ENCODE measurements at regions not wholly inside any gene's neighbourhood (a gene's known extent, or its start where the extent isn't known, plus 50 kb on each side); places are given as distances from the start of the nearest gene placed in this dataset.
A peak's percentile ranks its signal among the peaks of the same experiment; 100 is the strongest.

DNA sequence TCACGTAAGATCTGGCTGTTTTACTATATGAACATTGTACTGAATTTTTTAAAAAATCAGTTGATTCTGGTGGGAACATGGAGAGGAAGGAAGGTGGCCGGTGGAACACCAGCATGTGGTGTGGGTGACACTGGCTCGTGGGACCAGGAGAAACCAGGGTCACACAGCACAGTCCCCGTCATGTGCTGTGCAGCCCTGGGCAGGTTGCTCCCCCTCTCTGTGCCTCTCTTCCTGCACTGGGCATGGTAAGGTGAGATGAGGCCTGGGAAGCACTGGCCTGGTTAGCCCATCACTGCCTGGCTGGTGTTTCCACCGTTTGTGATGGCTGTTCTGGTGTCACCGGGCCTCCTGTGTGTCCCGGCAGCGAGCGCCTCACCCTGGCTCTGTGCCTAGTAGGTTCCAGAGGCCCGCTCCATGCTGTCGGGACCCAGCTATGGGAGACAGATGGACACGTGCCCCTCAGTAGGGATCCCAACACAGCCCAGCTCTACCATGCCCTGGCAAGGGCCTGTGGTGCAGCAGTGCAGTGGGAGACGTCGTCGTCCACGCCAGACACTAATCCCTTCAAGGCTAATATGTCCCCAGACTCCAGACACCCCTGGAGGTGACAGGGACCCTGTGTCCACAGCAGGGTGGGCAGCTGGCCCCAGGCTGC is 88.2 kb upstream of the LINC01488 start:
- Mint-ChIP-seq H3K27ac (no peak overlapping the region), H3K4me3 (no peak overlapping the region), H3K27me3 (no peaks in the 10 kb centered on the region), H3K36me3 (peaks cover under 1% of the 10 kb centered on the region), H3K4me1 (no peaks in the 10 kb centered on the region), H3K9me3 (peaks cover 7% of the 10 kb centered on the region)

DNA sequence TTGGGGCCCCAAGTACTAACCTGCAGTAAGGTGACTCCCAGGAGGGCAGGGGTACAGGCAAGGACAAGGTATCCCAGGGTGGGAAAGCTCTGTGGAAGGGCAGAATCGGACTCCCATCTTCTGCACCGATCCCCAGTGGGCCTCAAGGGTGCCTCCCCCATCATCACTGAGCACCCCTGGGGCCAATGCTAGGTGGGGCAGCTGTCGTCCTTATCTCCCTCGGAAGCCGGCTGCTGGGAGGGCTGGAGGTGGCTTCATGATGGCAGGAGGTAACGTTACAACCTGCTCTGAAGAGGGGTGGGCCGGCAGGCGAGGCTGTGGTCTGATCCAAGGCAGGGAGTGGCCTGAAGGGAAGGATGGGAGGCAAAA is 87.6 kb upstream of the LINC01488 start:
- H3K27me3 Mint-ChIP-seq: no peaks in the 10 kb centered on the region
- H3K9me3 Mint-ChIP-seq: peaks cover 1% of the 10 kb centered on the region
- H3K4me1 Mint-ChIP-seq: no peaks in the 10 kb centered on the region
- no peak overlapping the region for H3K27ac Mint-ChIP-seq
- no peaks in the 10 kb centered on the region for H3K36me3 Mint-ChIP-seq
- H3K4me3 Mint-ChIP-seq: no peak overlapping the region

DNA sequence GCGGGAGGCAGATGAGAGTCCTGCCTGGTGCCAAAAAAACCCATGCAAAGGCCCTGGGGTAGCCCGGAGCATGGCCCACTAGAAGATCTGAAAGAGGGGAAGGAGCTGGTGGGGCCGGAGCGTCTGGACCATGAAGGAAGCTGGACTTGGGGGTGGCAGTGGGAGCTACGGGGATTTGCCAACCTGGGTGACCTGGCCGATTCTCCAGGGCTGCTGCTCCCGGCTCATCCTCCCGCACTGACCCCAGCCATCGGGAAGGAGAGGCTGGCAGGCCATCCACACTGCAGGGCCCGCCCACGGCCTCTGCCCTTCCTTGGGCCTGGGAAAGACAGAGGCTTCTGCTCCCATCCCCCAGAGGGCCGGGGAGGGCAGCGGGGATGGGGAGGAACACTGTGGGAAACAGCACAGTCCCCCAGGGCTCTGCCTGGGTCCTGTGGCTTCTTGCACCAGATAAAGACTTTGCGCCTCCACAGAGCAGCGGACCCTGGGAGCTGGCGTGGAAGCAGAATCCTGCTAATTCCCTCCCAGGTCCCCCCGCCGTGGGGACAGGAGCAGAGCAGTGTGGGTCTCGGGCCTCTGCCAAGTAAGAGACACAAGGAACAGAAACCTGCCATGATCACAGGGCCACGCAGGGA is 87.1 kb upstream of the LINC01488 start:
- Mint-ChIP-seq H3K36me3 (no peaks in the 10 kb centered on the region), H3K4me1 (no peaks in the 10 kb centered on the region), H3K4me3 (no peak overlapping the region), H3K27me3 (no peaks in the 10 kb centered on the region), H3K27ac (no peak overlapping the region), H3K9me3 (no peaks in the 10 kb centered on the region)

DNA sequence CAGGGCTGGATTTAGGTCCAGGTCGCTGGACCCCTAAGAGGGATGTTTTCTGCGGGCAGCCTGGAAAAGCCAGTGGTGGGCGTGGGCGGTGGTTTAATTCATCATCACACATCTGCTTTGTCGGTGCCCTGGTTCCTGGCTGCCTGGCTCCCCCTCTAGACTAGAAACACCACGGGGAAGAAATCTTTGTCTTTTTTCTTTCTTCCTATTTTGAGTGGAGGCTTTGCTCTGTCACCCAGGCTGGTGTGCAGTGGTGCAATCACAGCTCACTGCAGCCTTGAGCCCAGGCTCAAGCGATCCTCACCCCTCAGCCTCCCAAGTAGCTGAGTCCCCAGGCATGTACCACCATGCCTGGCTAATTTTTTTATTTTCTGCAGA is 86.6 kb upstream of the LINC01488 start:
- Mint-ChIP-seq H3K27me3 (no peaks in the 10 kb centered on the region), H3K9me3 (no peaks in the 10 kb centered on the region)

DNA sequence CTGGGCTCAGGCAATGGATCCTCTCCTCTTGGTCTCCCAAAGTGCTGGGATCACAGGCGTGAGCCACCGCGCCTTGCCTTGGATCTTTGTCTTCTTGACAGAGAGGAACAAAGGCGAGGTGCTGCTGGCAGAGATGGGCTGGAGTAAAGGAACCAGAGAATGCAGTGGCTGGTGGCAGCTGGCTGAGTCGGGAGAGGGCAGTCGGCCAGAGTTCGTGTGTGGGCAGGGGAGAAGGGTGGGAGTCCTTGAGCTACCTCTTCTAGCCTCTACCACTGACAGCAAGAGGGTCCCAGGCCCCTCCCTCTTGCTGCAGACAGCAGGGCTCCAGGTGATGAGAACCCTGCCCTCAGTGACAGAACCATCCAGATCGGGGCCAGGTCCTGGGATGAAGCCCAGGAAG is 86.2 kb upstream of the LINC01488 start:
- H3K4me1 Mint-ChIP-seq: no peaks in the 10 kb centered on the region
- no peaks in the 10 kb centered on the region for H3K36me3 Mint-ChIP-seq
- H3K27me3 Mint-ChIP-seq: no peaks in the 10 kb centered on the region
- H3K9me3 Mint-ChIP-seq: no peaks in the 10 kb centered on the region
- H3K27ac Mint-ChIP-seq: peak overlapping the region; percentile 53
- H3K4me3 Mint-ChIP-seq: no peak overlapping the region

More for the DNA sequence above, 86.6 kb upstream of the LINC01488 start:
- H3K4me1 Mint-ChIP-seq: no peaks in the 10 kb centered on the region
- H3K36me3 Mint-ChIP-seq: no peaks in the 10 kb centered on the region
- H3K27ac Mint-ChIP-seq: no peak overlapping the region
- H3K4me3 Mint-ChIP-seq: no peak overlapping the region

DNA sequence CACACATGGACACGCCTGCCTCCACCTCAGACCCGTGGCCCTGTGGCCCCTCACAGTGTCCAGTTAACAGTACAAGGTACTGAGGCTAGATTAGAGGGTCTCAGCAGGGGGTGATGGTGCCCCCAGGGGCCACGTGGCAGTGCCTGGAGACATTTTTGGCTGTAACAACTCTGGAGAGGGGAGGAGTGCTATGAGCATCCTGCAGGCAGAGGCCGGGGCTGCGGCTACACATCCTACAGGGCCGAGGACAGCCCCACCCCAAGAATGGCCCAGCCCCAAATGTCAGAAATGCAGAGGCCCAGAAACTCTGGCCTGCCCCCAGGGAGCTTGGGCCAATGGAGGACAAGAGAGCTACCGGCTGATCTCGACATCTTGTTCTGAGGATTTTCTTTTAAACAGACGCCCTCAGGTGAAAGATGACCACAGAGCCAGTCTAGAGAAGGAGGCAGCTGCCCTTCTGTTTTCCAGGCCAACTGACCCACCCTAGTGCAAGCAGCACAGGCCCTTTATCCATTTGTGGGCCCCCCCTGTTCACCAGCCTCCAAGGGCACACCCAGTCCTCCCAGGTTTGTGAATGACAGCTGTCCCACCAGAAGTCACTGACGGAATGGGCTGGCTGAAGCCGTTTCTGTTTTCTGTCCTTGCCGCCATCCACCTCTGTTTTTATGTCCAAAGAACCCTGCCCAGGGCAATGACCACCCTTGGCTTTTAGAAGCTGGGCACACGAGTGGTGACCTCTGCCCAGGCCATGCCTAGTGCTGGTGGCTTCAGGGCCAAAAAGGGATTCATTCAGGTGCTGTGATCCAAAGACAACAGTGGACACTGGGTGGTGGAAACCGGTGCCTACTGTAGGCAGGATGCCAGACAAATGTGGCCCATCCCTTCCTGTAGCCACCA is 85.2 kb upstream of the LINC01488 start:
- peaks cover 2% of the 10 kb centered on the region for H3K4me1 Mint-ChIP-seq
- H3K36me3 Mint-ChIP-seq: no peaks in the 10 kb centered on the region
- no peak overlapping the region for H3K27ac Mint-ChIP-seq
- H3K9me3 Mint-ChIP-seq: no peaks in the 10 kb centered on the region
- H3K4me3 Mint-ChIP-seq: no peak overlapping the region
- H3K27me3 Mint-ChIP-seq: no peaks in the 10 kb centered on the region

DNA sequence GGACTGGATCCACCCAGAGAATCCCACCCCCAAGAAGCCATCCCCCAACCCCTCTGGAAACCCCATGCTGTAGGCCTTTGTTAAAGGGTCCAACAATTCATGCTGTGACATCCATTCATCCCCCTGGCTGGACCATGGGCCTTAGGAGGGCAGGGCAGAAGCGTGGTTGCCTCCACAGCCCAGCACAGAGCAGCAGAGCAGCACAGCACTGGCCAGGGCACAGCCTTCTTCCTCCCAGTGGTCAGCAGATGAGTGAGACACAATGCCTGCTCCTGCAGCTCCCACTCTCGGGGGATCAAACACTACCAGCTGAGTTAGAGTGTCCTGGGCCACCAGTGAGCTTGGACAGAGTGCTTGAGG is 84.5 kb upstream of the LINC01488 start:
- Mint-ChIP-seq H3K36me3 (no peaks in the 10 kb centered on the region), H3K4me3 (no peak overlapping the region), H3K9me3 (no peaks in the 10 kb centered on the region), H3K4me1 (peaks cover 7% of the 10 kb centered on the region), H3K27me3 (peaks cover 1% of the 10 kb centered on the region), H3K27ac (no peak overlapping the region)

DNA sequence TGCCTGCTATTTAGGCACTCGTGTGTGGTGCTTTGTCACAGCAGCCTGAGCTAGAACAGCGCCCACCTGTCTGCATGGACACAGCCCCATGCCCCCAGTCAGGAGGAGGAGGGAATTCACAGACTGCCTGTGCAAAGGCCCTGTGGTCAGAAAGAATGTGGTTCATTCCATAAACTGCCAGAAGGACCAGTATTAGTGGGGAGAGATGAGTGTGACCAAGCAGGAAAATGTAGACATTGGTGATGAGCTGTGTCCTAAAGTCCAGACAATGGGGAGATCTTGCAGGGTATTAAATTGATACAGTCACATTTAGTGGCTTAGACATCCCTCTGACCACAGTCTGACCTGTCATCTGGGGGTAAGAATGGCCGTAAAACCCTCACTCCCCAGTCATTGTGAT is 83.7 kb upstream of the LINC01488 start:
- Mint-ChIP-seq H3K9me3 (no peaks in the 10 kb centered on the region), H3K4me1 (peaks cover 7% of the 10 kb centered on the region), H3K27ac (no peak overlapping the region)

DNA sequence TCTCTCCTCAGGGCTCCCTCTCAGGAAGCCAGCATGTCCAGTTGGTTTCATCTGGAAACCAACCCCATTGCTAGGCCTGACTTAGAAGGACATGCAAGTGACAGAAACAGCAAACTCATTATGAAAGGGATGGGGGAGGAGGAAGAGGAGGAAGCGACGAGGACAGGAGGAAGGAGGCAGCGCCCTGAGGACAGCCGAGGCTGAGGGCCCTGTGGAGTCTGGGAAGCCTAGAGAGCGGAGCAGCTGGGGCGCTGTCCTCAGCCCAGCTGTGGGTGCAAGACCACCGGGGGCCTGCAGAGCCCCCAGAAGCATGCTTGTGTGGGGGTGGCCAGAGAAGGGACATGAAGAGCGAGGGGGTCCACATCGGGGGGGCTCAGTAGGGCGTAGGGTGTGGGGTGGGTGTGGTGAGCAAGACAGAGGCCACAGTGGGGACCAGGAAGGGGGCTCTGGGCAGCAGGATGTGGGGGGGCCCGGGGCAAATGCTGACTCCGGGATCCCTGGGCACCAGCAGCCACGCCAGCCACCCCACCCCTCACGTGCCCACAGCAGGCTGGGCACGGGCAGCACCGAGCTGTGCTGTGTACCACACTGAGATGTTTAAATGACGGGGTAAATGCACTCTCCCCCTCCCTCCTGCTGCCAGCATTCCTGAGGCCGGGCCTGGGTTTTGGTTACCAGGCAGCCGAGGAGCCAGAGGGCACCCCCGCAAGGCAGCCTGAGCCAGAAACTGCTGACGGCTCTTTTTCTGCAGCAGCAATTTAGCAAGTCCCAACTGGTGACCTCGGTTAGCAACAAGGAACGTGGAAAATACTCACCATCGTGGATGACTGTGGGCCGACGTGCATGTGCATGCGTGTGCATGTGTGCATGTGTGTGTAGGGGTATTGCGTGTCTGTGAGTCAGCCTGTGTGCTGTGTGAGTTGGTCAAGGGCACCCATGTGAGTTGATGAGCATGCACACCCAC is 82.7 kb upstream of the LINC01488 start:
- Mint-ChIP-seq H3K4me3 (no peak overlapping the region), H3K36me3 (peaks cover 3% of the 10 kb centered on the region), H3K4me1 (peaks cover 7% of the 10 kb centered on the region), H3K27me3 (peaks cover 1% of the 10 kb centered on the region), H3K27ac (no peak overlapping the region), H3K9me3 (peaks cover 8% of the 10 kb centered on the region)

More for the DNA sequence above, 83.7 kb upstream of the LINC01488 start:
- Mint-ChIP-seq H3K36me3 (no peaks in the 10 kb centered on the region), H3K27me3 (peaks cover 1% of the 10 kb centered on the region), H3K4me3 (no peak overlapping the region)

DNA sequence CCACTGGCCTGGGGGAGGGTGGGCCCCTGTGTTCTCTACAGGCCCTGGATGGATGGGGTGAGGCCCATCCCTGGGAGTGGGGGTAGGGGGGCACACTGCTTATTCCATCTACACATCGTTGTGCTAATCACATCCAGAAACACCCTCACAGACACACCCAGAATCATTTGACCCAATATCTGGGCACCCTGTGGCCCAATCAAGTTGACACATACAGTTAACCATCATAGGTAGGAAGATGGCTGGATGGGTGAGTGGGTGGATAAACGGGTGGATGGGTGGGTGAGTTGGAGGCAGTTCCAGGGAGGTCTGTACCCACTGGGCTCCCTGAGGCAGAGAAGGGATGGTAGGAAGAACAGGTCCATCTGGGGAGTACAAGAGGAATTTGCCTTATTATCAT is 81.3 kb upstream of the LINC01488 start:
- Mint-ChIP-seq H3K4me3 (no peak overlapping the region), H3K27ac (no peak overlapping the region), H3K9me3 (peaks cover 8% of the 10 kb centered on the region), H3K27me3 (peaks cover 1% of the 10 kb centered on the region), H3K36me3 (peaks cover 3% of the 10 kb centered on the region), H3K4me1 (peaks cover 7% of the 10 kb centered on the region)

DNA sequence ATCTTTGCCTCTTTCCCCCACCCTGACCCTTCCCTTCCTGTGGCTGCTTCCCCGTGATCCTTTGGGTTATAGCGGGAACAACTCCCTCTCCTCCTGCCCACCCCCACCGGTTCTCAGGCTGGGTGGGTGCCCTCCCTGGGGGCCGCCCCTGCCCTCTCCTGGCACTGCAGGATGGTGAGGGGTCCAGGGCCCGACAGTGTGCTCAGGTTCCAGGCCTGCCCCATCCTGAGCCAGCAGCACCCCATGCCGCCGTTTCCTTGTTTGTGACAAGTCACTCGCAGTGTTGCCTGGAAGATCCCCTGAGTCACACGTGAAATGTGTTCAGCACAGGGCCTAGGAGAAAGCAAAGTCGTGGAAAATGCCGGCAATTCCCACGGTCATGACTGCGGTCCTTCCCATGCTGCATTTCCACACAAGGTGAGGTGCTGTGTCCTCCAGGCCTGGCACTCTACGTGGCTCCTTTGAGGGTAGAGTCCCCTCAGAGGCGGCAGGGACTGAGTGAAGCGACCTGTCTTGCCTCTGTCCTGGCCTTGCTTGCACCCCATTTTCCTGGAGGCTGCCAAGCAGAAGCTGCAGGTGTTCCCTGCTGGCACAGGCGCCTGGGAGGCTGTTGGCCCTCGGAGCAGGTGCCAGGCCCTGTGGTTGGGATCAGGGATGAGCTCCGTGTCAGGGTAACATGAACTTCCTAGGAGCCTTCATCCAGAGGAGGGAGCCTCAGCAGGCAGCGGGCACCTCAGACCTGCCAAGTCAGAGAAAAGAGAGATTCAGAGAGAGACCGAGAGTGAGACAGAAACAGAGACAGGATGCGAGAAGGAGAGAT is 80.5 kb upstream of the LINC01488 start:
- H3K4me1 Mint-ChIP-seq: peaks cover 7% of the 10 kb centered on the region
- H3K9me3 Mint-ChIP-seq: peaks cover 8% of the 10 kb centered on the region
- no peak overlapping the region for H3K27ac Mint-ChIP-seq
- no peak overlapping the region for H3K4me3 Mint-ChIP-seq
- H3K36me3 Mint-ChIP-seq: peaks cover 3% of the 10 kb centered on the region
- H3K27me3 Mint-ChIP-seq: peaks cover 1% of the 10 kb centered on the region

DNA sequence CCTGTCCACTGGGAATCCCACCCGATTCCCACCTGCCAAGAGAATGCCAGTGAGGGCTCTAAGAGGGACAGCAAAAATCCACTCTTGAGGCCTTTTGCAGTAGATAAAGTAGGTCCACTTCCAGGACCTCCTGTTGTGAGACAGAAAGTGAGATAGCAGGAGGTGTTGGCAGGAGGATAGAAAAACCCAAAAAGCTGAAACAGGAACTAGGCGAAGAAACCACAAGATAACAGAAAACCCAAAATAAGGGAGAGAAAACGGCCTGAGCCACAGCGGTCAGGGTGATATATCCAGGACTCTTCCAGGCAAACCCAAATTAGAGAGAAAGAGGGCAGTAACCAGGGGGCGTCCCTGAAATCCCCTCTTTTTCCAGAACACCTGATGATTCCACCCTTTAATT is 79.7 kb upstream of the LINC01488 start:
- H3K27ac Mint-ChIP-seq: no peak overlapping the region
- peaks cover 1% of the 10 kb centered on the region for H3K27me3 Mint-ChIP-seq
- no peak overlapping the region for H3K4me3 Mint-ChIP-seq
- peaks cover 3% of the 10 kb centered on the region for H3K36me3 Mint-ChIP-seq
- peaks cover 7% of the 10 kb centered on the region for H3K4me1 Mint-ChIP-seq
- H3K9me3 Mint-ChIP-seq: peaks cover 8% of the 10 kb centered on the region

DNA sequence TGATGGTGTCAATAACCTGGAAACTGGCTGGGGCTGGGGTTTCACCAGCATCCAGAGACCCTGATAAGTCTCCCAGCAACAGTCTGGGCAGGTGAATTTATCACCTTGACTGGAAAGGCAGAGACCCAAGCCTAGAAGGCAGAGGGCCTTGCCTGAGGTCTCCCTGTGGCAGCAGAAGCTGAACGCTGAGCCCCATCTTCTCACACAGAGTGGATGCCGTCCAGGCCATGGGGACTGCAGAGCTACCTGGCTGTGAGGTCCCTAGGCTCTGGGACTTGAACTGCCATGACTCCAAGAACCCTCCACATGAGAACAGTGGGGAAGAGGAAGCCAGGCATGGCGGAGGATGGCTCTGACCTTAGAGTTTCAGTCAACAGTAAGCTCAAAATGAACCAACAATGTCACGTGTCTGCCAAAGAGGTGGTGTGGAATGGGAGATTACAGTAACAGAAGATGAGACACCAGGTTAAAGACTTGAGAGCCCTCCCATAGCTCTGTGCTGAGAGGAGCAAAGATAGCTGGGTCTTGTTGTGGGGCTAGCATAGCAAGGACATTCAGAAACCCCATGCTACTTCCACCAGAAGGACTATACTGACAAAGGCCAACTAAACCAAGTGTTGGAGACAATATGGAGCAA is 79.1 kb upstream of the LINC01488 start:
- peaks cover 3% of the 10 kb centered on the region for H3K36me3 Mint-ChIP-seq
- peaks cover 8% of the 10 kb centered on the region for H3K9me3 Mint-ChIP-seq
- peaks cover 1% of the 10 kb centered on the region for H3K27me3 Mint-ChIP-seq
- H3K4me3 Mint-ChIP-seq: no peak overlapping the region
- H3K27ac Mint-ChIP-seq: no peak overlapping the region
- H3K4me1 Mint-ChIP-seq: peaks cover 7% of the 10 kb centered on the region

DNA sequence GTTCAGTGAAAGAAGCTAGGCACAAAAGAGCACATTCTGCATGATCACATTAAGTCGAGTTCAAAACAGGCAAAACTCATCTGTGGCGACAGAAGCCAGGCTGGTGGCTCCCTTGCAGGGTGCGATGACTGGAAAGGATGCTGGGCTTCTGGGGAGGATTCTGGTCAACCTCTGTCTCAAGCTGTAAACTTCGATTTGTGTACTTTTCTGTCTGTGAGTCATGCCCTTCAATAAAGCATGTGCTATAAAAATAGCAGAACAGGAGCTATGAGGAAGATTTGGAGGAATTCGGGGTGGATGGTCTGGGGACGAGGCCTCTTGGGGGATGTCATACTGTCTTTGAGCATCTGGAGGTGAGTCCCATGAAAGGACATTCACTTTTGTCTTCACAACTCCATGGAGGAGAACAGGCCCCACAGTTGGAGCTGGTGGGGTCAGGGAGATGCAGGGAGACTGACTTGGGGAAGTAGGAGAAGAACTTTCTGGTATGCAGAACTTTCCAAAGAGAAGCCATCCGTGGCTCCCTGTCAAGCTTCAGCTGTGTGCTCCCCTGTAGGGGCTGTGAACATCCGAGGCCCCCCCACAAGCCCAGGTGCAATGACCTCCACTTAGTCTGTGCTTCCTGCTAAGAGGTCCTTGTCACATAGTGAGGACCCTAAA is 77.8 kb upstream of the LINC01488 start:
- Mint-ChIP-seq H3K27ac (no peak overlapping the region), H3K27me3 (peaks cover 1% of the 10 kb centered on the region), H3K4me1 (peaks cover 7% of the 10 kb centered on the region), H3K4me3 (no peak overlapping the region), H3K36me3 (peaks cover 3% of the 10 kb centered on the region), H3K9me3 (peaks cover 8% of the 10 kb centered on the region)

All from activated naive CD4-positive, alpha-beta T cell treated with anti-CD3 and anti-CD28 coated beads, Interleukin-2, amount 50 U/mL, for 24 hours (primary cell).